NCI-H748 (cell line): ENCODE measurements at regions not wholly inside any gene's neighbourhood (a gene's known extent, or its start where the extent isn't known, plus 50 kb on each side); places are given as distances from the start of the nearest gene placed in this dataset.
A peak's percentile ranks its signal among the peaks of the same experiment; 100 is the strongest.

Source experiments
- DNase-seq: peaks from one replicate; lab custom pipeline; 2025; ENCODE audit not compliant: unreplicated experiment; lab: John Stamatoyannopoulos, UW

DNA sequence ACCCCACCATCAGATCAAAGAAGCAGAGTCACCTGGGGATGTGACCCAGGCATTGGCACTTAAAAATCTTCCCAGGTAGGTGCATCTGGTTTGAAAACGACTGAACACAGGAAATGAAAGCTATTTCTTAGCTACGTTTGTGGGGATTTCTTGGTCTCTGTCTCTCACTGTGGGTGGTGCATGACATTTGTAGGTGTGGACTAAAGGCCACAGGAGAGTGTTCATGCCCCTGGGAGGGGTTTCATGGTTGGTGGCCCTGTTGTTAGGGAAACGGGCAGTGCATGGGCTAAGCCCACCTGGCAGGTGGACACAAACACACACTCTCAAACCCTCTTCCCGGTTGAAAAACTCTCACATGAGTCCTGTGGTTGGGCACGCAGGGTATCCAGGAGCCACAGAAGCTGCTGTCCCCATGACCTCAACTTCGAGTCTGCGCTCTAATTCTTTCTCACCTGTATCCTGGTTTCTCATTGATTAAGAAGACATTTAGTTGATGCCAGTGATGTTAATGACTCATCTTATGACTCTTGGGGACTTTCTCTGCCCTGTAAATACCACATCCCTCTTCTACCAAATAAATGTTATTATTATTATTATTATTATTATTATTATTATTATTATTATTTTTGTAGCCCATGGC lies 119.4 kb downstream of the MRPS6 start:
- DNase-seq = no peak

DNA sequence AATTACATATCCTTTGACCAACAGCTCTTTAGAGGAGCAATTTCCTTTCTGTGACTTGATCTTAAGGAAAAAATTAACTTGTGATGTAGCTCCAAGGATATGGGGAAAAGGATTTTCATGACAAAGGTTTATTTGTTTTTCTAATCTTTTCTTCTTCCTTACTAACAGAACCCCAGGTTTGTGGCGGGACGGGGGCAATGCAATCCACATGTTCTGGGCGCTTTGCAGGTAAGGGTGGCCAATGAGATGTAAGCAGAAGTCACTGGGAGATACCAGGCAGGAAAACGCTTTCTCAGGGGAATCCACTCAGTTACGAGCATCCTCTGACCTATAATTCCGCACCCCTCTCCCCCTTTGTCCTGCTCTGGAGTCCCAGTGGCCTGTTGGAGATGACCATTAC lies 122.0 kb downstream of the MRPS6 start:
- DNase-seq = no peak

DNA sequence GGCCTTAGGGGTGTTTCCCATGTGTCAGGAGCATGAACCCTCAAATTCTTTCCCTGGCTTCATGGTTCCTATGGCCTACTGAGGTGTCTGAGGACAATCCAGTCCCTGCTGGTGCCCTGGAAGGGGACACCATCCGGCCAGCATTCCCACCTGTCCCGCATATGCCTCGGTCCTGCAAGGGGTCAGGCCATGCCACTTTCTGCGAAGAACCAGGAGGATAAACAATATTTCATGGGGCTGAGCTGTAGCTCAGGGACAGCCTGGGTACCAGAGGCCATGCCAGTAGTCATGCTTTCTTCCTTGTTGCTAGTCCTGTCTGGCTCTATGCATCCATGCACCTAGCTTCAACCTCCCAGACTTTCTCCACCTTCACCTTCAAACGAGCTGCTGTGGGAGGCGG lies 123.6 kb downstream of the MRPS6 start:
- DNase-seq = no peak

DNA sequence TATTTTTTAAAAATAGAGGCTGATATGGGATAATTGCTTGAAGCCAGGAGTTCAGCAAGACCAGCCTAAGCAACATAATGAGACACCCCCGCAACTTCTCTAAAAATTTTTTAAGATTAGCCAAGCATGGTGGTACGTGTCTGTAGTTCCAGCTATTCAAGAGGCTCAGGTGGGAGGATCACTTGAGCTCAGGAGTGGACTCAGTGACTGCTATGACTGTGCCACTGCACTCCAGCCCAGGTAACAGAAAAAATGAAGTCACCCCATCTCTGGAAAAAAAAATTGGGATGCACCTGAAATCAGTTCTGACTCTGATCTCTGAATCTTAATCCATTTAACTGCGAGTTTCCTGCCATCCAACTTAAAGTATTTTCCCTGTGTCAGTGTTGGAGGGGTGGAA lies 124.2 kb downstream of the MRPS6 start:
- DNase-seq = no peak

DNA sequence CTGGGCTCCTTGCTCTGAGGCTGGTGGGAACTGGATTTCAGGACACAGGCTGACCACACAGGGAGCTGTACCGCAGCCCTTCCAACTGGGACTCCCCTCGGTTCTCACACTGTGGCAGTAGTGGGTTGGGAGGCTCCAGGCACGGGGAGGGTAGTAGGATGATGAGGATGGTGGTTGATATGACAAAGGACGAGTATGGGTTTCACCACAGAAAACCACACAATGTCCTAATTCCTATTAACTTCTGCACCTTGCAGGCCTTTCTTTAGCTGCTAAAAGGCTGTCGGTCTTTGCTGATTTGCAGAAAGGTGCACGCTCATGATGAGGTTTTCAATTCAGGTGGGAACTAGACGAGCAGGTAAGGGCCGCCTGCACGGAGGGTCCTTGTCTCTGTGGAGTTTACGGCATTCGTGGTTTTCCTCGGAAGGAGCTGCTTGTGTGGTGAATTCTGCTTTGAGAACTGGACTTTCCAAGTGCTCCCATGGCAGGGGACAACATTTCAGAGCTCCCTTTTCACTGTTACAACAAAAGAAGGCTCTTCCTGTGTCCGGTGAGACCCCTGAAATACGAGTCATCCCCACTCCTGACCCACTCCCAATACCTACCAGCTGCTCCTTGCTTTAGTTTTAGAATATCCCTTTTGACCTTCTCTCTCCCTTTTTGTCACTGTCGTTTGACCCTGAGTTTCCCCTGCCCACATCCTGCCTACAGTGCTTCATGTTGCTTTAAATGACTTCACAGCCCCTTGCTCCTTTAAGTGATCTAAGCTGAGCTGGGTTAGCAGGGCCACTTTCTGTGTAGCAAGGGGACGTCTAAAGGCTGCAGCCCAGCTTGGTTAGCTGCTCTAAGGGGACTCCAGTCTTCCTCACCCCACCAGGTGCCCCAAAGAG lies 125.1 kb downstream of the MRPS6 start:
- DNase-seq = no peak

DNA sequence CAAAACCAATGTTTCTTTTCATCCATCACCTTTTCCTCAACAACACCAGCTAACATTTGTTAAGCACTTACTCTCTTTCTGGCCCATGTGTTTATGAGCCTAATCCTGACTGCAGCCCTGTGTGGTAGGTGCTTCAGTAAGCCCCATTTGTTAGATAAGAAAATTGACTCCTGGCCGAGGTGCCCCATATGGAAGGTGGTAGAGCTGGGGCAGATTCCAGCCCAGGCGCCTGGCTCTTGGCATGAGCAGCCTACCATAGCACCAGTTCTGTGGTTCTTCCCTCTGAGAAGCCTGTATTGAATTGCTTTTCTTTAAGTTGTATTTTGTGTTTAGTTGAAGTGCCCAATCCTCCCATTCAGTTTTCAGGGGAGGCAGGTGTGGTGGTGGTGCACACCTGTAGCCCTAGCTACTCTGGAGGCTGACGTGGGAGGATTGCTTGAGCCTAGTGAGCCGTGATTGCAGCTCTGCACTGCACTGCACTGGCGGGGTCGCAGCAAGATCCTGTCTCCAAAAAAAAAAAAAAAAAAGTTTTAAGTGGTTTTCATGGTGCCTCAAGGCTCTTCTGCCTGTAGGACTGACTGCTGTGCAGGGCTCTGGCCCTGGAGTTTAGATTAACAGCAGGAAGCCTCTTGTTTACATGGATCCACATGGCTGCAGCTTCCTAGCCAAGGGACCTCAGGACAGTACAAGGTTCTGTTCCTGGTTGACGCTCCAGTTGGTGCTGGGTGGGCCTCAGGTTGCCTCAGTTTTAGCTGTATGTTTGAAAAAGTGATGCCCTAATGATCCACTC lies 125.9 kb downstream of the MRPS6 start:
- no peak for DNase-seq

DNA sequence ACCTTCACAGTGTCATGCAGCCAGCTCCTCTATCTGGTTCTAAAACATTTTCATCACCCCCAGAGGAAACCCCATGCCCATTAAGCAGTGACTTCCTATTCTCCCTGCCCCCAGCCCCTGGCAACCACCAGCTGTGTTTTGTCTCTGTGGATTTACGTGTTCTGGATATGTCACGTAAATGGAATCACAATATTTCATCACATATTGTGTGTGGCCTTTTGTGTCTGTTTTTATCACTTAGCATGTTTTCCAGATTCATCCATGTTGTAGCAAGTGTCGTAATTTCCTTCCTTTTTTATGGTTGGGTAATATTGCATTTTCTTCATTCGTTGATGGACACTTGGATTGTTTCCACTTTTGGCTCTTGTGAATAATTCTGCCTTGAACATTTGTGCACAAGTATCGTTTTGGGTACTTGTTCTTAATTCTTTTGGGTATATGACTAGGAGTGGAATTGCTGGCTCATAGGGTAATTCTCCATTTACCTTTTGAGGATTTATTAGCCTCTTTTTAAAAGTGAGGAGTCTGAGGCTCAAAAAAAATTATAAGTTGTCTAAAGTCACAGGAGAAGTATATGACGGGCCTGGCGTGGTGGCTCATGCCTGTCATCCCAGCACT lies 127.0 kb downstream of the MRPS6 start:
- no peak for DNase-seq

DNA sequence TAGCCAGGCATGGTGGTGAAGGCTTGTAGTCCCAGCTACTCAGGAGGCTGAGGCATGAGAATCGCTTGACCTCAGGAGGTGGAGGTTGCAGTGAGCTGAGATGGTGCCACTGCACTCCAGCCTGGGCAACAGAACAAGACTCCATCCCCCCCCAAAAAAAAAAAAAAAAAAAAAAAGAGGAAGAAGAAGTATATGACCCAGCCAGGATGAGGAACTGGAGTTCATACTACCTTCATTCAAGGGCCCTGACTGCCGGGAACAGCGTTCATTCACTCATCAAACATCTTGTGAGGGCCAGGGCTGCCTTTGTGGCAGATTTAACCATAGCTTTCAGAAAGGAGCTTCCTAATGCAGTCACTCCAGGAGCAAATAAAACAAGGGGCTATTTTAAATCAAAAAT lies 127.6 kb downstream of the MRPS6 start:
- DNase-seq = no peak

DNA sequence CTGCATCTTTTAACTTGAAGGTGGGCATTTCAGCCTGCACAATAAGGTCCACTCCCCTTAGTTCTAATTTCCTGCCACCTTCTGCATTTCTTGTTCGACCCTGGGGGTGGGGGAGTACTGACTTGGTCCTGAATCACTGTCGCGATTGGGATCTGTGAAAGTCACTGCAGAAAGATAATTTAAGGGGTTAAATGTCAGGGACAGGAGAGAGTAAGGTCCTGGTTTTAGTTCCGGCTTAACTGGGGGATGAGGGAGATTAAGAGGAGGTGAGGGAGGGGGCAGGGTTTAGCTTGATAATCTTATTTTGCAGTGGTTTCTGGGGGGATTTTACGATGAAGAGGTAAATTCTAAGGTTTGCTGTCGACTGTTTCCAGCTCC lies 128.1 kb downstream of the MRPS6 start:
- DNase-seq = no peak

DNA sequence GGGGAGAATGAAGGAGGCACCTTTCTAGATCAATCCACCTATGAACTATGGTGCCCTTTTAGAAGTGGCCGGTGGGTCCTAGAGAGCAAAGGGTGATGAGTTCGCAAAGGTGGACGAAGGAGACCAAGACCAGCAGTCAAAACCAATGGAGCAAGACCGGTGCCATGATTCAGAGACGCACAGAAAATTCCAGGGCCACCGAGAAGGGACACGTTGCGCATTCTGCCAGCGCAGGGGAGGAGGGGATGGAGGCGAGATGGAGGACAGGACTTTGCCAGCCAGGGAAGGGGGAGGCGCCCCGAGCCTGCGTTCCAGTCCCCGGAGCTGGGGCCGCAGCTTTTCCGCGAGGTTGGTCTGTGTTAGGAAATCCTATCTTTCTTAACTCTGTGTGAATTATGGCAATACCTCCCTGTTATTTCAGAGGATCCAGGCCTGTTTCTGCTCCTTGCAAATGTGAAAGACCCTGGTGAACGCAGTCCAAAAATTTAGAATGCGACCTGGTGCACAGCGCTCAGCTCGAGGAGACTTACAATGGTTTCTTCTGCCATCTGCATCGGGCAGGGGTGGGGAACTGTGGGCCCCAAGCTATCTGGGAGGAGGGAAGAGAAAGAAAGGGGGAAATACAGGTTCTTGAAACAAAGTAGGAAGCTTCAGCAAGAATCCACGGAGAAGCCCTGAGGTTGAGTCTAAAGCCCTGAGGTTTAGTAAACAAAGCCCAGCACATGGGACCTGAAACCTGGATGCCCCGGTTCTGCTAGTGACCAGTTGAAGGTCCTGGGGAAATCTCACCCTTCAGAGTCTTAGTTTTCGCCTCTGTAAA lies 129.4 kb downstream of the MRPS6 start:
- DNase-seq = no peak

DNA sequence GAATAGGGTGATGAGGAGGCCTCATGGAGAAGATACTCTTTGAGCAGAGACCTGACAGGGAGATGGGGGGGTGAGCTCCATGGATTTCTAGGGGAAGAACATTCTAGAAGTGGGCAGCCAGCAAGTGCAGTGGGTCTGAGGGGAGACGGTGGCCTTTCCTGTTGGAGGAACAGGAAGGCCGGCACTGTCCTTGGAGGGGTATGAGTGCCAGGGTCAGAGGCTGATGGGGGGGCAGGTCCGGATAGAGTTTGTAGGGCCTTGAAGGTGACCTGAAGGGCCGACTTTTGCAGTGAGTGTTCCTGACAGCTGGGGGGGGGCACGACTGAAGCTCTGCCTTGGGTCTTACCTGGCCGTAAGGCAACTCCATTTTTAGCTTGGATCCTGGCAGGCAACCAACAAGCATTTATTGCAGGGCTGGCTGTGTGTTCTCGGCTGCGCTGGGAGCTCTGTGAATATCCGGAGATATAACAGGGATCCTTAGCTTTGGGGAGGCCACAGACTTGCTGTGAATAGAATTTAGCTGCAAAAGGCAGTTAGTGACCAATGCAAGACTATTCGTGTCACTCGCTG lies 130.6 kb downstream of the MRPS6 start:
- DNase-seq = peak; percentile 21

DNA sequence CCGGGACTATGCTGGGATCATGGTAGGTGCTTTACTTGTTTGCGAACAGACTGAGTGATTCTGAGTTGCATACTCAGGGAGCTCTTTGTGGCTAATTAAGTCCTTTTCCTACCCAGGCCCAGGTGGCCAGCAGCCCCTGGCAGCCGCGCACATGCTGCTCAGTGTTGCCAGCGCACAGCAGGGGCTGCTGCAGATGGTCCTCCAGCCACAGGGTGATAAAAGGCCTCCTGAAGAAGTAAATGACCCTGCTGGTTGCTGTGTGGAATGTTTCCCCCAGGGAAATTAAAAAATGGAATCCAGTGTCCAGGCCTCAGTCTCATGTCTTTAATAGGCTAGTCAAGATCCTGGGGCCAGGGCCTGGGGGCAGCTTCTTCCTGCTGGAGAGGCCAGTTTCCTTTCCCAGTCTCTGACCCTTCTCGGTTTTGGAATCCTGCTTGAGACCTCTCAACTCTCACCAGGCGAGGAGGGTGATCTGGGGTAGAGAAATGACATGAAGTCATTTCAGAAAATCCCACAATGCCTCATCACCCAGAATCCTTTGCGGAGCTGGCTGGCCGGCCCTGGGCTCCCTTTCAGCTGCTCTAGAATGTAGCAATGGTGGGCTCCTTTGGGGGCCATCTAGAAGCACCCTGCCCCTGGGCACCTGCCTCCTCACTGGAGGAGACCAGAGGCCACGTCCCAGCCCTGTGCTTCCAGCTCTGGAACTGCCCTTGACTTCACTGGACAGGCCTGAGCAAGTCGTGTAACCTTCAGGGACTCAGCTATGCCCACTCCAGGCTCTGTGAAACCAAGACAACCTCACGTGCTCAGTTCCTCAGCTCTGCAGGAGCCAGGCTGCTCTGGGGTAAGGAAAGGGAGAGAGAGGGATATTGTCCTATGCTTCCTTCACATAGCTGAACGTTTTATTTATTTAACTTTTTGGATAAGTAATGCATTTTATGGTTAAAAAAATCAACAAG lies 131.4 kb downstream of the MRPS6 start:
- DNase-seq = peak; percentile 67

DNA sequence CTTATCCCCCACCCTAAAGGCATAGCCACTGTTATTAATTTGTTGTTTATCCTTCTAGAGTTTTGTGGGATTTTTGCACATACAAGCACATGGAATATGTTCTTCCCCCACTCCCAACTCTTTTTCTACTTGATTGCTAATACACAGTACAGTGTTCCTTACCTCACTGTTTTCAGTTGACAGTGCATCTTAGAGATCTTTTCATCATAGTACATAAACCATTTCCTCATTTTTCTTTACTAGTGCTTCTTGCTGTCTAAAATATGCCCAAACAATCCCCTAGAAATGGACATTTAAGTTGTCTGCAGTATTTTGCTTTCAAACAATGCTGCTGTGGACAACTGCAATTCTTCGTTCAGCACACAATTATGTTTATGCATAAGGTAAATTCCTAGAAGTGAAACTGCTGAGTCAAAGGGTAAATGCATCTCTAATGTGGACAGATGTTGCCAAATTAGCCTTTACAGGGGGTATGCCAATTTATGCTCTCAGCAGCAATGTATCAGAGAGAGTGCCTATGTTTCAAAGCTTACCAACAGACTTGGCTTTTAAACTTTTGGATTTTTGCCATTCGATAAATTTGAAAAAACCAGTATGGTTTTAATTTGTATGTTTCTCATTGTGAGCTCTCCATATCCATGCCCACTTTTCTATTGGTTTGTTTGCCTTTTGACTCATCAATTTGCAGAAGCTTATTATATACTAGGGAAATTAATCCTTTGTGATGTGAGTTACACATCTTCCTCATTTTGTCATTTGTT lies 132.6 kb downstream of the MRPS6 start:
- DNase-seq = peak; percentile 55

DNA sequence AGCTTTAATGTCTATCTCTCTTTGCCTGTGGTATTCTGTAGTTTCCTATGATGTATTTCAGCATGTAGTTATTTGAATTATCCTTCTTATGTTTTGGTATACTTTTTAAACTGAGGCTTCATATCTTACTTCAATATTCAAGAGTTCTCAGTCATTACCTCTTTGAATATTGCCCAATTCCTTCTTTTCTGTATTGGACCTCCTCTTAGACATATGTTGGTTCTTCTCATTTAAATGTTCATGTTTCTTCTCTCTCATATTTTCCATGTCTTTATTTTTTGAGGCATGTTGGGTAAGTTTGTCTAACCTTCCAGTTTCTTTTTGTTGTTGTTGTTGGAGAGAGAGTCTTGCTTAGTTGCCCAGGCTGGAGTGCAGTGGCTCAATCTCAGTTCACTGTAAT lies 140.6 kb downstream of the MRPS6 start:
- no peak for DNase-seq

DNA sequence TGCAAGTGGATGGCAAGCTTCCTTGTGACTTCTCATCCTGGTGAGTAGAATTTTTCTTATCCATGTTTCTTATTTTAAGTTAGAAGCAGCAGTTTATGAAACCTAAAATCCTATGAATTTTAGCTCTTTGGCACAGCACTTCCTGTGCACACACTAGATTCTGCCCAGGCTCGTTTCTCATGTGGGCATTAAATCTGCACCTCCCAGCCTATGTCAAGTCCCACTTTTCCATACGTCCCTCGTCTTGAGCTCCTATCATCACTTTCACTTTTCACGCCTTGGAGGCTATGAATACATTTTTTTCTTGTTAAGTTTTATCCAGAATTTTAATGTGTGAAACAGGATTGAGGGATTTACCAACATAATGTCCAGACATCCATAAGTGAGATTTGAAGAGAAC lies 142.1 kb downstream of the MRPS6 start:
- no peak for DNase-seq

DNA sequence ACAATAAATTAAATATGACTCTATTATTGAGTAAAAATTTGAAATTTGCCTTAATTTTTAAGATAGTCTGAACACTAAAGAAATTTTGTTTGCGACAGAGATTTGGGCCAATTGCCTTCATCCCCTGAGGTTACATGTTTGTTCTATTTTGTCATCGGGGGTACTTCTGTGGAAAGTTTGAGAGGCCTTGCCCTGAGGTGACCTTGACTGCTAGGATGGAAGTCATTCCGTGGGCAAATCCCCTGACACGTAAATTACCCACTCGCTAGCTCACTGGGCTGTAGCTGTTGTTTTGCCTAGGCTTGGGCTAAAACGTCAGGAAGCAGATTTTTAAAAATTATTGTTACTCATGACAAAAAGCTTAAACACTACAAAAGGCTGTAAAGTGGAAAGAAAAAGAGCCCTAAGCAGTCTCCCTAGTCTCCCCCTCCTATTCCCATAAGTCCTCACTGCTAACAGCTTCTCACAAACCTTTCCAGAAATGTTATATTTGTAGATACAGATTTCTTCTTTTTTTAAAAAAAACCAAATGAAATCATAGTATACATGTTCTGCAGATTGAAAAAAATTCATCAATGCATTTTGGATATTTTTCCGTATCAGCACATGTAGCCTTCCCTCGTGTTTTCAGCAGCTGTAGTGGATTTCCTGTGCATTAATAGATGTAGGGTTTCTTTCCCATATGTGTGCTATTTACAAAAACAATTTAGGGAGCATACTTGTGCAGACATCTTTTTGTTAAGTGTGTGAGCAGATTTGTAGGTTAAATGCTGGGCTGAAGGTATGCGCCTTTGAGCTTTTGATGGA lies 142.7 kb downstream of the MRPS6 start:
- DNase-seq = no peak

DNA sequence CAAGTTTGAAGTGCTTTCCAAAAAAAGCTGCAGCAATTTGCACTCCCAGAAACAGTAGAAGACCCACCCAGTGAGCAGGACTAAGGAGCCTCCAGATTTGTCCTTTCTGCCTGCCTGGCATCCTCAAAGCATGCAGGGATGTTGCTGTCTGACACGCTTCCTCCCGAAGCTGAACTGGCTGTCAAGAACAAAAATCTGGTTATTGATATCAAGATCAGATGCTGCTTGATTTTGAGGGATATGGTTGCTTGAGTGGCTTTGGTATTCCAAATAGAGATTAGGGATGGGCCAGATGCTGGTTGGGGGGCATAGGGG lies 143.3 kb downstream of the MRPS6 start:
- DNase-seq = no peak

DNA sequence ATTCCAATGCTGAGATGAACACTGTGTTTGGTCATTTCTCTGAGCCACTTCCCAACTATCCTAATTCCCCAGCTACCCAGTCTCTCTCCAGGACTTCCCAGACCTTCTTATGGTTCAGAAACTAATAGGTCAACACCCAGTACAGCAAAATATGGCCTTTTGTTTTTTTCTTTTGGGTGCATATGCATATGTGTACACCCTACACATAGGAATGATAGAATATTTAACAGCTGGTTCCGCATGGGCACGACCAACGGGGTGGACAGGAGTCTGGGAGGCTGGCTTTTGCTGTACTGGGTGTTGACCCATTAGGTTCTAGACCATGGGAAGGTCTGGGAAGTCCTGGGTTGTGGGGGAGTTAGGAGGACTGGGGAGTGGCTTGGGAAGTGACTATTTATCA lies 143.9 kb downstream of the MRPS6 start:
- DNase-seq = no peak
